Islet of Langerhans (tissue), 1 donor: ENCODE measurements at regions not wholly inside any gene's neighbourhood (a gene's known extent, or its start where the extent isn't known, plus 50 kb on each side); places are given as distances from the start of the nearest gene placed in this dataset.
"Not testable (repeated sequence)": the region's sequence is repeated elsewhere in the genome, so short reads cannot be mapped to it uniquely, and the experiment has no call there.

Source experiments
- FAIRE-seq: peaks from one replicate; lab custom pipeline; 2011; peaks lifted over from hg19 to GRCh38; lab: Jason Lieb, UNC

DNA sequence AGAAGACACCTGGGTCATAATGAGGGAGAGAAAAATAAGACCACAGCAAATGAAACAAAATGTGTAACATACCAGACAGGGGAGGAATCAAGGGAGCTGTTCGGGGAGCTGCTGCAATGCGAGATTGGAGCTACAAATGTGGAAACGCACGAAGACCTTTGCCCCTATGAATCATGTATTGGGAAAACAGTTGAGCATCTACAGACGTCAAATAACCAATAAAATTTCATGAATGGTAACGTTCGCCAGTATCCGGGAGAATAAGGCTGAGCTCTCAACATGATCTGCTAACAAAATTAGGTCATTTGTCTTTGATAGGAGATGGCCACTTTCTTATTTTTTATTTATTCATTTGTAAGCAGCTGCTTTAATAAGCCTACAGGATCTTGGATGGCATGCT is 486.2 kb upstream of the RBFOX1 start:
- no peak for FAIRE-seq

DNA sequence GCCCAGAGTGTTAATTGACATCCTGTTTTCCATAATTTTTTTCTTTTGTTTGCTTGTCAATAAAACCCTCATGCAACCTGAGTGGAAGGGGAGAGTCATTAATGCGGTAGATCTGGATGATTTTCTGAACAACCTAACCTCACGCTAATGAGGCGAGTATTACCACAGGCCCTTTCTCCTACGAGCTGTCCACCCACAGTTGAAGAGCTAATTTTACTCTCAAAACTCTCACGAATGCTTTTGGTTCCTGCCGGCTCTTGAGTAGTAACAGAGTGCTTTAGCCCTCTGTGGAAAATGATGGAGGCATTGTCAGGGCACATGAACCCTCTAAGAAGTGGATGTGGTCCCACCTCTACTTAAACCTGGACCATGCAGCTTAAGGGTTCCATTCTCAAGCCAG is 491.3 kb upstream of the RBFOX1 start:
- FAIRE-seq, result no peak

DNA sequence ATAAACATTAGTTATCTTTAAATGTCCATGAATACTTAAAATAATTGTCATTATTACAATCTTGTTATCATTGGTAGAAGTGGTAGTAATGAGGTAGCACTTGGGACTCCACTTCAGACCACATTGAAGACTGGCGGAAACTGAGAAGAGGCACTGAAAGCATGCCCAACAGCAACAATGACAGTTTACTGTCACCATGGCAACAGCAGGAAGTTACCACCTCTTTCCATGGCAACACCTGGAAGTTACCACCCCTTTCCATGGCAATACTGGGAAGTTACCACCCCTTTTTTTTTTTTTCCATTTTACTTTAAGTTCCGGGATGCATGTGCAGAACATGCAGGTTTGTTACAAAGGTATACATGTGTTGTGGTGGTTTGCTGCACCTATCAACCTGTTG is 494.9 kb upstream of the RBFOX1 start:
- no peak for FAIRE-seq

DNA sequence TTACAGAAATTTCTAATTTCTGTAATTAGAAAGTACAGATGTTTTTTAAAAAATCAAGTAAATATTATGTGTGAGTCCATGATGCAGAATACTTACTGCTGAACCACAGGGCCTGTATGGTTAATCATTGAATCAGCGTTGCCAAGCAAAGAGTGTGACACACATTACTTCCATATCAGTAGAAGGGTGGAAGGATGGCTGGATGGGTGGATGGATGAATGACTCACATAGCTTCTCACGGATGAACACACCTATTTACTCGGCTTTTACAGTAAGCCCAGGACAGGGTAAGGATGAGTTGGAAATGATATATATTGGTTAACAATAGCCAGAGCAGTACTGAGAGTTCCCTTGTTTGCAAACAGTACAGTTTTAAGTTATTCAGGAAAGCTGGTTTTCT is 495.9 kb upstream of the RBFOX1 start:
- peak; percentile 87 for FAIRE-seq

DNA sequence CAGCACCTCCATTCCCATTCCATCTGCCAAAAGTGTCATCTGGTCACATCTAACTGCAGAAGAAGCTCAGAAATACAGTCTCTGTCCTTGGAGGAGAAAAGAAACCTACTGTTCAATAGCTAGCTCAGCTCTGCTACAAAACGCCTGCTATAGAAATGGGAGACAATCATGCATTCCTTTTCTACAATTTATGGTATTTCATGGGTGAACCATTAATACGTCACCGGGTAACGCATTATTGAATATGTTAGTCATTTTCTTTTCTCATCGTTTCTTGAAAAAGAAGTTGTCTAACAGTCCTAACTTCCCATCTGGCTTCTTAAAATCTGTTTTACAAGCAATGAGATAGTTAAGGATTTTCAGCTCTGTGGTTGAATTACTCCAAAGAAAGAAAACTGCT is 496.7 kb upstream of the RBFOX1 start:
- no peak for FAIRE-seq

DNA sequence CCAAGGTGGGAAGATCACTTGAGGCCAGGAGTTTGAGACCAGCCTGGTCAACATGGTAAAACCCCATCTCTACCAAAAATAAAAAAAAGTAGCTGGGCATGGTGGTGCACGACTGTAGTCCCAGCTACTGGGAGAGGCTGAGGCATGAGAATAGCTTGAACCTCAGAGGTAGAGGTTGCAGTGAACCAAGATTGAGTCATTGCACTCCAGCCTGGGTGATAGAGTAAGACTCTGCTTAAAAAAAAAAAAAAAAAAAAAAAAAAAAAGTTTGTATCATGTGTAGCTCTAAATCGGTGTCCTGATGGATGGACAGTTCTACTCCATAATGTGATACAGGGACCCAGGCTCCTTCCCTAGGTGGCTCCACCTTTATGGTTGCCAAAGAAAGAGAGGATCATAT is 497.1 kb upstream of the RBFOX1 start:
- FAIRE-seq, result no peak

DNA sequence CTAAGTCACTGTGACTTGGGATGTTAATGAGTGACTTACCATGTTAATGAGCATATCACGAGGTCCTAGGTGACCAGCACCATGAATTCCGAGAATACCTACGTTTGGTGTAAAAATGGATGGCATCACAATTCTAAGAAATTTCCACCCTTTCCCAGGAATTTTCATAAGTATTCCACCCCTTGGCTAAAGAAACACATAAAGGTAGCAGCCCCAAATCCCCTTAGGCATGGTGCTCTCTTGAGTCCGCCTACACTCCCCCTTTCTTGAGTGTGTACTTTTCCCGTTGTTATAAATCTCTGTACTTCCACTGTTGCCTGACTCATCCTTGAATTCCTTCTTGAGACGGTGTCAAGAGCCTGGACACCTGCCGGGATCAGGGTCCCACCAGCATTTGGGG is 504.0 kb upstream of the RBFOX1 start:
- no peak for FAIRE-seq

DNA sequence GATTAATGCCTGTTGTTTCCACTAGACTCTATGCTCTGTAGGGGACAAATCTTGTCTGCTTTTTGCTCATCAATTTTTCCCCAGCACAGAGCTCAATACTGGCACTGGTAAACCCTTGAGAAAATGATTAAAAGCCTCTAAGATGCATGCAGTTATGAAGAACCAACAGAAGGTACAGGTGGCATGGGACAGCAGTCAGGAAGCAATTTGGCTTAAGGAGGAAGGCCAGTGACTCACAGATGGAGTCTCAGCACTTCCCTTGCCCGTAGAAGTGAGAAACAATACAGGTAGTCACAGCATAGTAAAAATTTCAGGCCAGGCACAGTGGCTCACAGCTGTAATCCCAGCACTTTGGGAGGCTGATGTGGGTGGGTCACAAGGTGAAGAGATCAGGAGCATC is 504.7 kb upstream of the RBFOX1 start:
- FAIRE-seq, result no peak

DNA sequence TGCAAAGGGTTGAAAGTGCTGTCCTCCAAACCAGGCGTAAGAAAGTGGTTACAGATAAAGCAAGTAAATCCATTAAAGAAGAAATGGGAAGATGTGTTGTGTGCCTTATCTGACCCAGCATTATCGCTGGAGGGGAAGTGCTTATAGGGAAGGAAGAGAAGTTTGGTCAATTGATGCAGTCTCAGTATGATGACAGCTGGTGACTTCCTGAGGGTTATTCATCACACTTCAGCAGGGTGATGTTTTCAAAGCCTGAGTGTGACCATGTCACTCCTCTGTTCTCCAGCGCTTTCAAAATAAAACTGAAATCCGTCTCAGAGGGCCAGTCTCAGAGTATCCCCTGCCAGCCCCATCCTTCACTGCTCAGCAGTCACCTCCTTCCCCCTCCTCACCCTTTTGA is 505.4 kb upstream of the RBFOX1 start:
- FAIRE-seq, result no peak

DNA sequence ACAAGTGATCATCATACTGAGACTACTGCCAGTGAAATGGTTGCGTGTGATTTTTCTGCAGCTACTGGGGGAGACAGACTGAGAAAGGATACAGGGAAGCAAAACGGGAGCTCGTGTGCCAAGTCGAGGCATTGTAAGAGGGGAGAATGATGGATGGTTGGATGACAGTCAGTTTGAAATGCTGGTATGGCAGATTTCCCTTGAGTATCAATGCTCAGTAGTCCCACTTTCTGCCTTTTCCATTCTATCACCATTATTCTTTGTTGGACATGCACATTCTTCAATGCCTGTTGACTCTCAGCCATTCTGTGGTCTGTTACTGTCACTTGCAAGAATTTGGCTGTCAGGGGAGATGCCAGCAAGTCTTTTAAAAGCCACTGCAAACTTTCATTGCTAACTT is 510.6 kb upstream of the RBFOX1 start:
- FAIRE-seq, result no peak

DNA sequence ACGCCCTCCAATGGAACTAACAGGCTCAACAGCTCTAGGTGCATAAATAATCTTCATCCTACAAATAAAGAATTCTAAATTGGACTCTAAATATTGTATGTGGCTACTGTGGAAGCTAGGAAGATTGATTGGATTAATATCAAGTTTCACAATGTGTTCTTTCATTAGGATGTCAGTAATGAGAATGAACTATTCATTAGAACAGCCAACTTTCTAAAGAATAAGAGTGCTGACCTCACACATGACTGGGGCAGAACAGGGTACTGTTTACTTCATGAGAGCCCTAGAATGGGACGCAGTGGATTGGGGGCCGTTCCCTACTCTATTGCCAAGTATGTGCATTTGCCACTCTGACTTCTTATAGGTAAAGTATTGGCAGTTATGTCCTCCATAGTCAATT is 528.2 kb upstream of the RBFOX1 start:
- no peak for FAIRE-seq

DNA sequence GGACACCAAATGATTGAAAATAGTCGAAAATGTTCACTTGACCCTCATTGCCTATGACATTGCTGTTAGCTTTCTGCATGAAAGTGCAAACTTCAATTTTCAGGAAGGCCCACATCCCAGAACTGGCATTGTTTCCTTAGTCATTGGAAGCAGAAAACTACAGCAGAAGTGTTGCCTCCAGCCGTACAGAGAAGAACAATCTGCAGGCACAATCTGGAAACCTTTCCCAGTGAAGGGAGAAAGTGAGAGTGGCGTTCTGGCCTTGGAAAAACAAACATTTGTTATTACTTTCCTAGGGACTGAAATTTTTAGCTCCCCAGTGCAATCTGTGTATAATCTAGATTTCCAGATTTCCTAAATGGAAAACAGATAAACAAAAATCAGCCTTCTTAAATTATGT is 529.5 kb upstream of the RBFOX1 start:
- FAIRE-seq, result no peak

DNA sequence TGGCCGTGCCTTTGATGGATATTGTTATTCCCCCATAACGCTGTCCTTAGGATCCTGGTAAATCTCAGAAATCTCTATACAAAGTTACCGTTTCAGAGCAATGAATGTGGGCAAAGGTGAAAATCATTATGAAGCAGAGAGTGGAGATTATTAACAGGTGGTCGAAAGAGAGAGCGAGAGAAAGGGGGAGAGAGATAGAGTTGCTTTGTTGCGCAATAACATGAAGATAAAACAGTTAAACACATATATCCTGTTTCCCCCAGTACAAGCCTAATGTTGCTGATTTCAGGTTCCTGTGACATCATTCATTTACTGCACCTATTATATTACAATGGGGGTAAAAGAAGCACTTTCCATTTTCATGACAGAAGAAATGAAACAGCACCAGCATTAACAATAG is 535.4 kb upstream of the RBFOX1 start:
- no peak for FAIRE-seq

DNA sequence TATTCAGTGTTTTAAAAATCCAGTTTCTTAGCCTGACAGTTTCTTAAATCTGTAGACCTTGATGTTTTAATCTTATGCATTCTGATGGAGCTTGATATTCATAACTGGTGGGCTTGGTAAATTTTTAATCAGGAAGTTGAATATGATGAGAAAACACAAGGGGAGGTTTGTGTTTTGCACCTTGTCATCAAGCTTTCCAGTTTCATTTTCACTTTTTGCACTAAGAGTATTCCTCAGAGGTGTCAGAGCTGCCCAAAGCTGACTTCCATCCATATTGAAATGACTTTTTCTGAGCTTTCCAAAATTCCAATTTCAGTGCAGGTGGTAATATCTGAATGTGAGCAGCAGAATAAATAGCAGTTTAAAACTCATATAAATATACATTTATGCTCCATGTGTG is 555.0 kb upstream of the RBFOX1 start:
- no peak for FAIRE-seq

DNA sequence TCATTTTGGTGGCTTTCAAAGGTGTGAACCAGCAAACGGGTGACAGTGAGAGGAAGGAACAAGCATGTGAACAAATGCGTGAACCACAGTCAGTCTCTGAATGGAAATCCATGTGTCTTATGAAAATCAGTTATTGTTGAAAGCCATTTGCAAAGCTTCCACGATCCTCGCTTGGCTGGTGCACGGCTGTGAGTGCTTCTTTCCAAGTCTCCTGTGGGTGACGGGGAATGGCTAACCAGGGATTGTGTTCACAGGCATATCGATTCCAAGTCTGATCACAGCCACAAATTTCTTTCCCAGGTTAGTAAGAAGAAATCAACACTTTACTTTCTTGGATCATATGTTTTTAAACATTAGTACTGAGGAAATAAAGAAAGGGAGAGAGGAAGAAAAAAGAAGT is 556.9 kb upstream of the RBFOX1 start:
- no peak for FAIRE-seq

DNA sequence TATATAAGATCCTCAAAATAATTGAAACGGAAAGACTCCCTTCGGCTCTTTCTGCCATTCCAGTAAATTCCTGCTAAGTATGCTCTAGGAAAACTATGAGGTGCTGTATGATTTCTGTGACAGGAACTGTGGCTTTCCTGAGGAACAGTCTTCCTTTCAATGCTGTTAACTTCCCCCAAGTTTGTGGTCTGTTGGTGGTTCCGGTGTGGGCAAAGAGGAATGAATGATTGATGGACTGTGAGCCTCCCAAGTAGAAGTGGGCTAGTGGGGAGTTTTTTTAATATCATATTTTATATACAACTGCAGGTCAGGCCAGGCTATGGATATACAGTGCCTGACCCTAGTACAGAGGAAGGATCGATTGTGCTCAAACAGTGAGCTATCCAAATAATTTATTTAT is 560.7 kb upstream of the RBFOX1 start:
- FAIRE-seq, result no peak

DNA sequence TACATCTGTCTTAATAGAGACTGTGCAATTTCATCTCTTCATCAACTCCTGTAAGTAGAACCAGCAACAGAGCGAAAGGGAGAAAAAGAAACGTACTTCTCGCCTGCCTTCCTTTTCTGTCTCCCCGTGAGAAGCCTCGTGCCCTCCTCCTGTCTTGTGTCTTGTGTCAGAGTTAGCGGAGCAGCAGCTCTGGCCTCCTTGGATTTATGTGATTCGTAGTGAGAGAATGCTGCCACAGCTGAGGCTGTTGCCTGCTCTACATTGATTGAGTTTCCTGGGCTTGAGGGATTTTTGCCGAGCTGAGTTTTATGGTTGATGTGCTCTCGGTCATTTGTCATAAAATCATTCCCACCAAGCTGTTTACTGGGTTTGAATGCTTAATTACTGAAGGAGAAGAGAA is 579.1 kb upstream of the RBFOX1 start:
- no peak for FAIRE-seq

DNA sequence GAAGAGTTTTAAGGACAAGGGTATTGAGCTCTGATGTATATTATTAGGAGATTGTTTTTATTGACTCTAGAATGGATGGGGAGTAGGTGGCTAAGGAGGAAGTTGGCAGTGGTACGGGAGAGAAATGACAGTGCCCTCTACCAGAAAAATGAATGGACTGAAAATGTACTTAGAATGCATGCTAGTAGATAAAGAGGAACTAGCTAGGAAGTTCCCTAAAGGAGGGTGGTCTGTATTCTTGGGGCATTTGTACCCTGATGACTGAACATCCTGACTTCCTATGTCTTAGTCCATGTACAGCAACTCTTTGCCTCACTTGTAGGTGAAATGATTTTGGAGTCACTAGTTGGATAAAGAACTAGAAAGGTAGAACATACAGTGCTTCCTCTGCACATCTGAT is 581.5 kb upstream of the RBFOX1 start:
- no peak for FAIRE-seq

DNA sequence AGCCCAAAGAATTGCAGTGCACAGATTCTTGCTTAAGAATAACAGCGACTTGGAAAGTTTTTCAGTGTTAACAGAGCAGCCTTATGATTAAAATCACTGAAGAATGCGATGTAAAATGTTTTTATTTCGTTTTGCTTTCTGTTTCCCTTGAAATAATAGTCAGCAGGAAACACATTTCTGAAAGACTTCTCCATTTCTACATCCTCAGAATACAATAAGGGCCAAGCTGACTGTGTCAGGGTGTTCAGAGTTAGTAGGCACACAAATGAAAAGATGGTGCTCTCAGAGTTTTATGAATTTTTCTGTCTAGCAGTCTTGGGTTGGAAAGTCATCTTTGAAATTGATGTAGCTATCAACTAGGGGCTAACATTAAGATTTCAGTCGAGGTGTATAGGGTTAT is 582.9 kb upstream of the RBFOX1 start:
- no peak for FAIRE-seq

DNA sequence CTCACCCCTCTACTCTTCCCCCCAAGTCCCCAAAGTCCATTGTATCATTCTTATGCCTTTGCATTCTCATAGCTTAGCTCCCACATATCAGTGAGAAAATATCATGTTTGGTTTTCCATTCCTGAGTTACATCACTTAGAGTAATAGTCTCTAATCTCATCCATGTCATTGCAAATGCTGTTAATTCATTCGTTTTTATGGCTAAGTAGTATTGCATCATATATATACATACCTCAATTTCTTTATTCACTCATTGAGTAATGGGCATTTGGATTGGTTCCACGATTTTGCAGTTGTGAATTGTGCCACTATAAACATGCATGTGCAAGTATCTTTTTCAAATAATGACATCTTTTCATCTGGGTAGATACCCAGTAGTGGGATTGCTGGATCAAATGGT is 596.3 kb upstream of the RBFOX1 start:
- not testable (repeated sequence) for FAIRE-seq

DNA sequence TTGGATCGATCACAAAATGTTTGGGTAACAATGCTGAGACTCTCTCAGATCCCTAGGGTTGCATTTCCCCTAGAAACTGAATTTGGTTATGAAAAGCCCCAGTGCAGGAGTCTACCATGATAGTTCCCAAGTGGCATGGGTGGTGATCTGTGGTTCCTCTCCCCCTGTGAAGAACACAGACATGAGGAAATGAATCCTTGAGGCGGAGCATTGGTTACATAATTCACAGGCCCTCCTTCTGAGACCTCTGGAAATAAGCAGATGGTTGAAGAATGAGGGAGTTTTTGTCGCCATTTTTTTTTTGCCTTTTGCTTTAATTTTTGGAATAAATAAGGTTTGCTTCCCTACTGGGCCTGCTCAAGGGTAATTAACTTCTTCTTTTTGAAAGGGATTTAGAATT is 597.0 kb upstream of the RBFOX1 start:
- FAIRE-seq, result no peak

DNA sequence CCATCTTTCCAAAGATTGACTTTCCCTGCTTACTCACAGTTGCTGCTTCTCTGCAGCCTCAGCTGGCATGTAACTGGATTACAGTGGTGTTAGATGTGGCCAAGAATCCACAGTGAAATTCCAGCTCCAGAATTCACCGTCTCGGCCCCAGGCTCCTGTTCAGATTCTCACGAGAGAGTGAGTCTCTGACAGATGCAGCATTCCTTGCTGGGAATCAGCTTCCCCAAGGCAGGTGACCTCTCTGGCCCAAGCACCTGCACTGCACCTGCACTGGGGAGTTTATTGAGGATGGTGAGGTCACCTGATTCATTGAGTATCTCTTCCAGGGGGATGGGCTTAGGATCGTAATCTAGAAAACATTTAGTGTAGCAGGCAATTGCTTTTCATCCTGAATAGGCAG is 600.5 kb upstream of the RBFOX1 start:
- no peak for FAIRE-seq

DNA sequence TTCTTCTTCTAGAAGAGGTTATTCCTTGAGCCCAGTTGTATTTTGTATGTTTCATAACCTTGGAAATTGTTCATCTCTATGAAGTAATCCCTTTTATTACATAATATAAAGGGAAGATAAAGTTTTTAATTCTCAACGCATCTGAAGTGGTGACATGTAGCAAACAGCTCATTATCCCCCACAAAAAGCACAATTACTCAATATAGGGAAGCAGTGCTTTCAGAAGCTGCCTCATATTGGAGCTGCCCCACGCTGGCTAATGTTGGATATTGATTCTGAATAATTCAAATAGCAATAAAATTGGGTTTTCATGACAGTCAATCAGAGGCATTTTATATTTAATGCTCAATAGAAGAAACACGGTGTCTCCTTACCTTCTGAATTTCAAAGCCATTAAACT is 604.3 kb upstream of the RBFOX1 start:
- FAIRE-seq, result no peak

DNA sequence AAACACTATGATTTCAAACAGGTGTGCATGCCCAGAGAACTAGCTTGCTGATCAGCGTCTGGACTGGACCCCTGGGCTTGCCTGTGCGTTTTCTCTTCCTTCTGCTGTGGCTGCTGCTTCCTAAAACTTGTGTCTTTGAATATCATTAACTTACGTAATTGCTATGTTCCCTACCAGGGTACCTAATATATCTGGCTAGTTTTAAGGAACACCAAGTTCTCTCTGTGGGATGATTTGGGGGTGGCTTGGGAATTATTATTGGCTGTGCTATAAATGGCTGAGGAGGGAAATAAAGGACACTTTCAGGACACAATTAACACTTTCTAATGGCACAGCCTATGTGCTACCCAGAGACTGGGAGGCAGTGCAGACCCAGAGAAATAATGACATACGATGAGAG is 606.0 kb upstream of the RBFOX1 start:
- no peak for FAIRE-seq

DNA sequence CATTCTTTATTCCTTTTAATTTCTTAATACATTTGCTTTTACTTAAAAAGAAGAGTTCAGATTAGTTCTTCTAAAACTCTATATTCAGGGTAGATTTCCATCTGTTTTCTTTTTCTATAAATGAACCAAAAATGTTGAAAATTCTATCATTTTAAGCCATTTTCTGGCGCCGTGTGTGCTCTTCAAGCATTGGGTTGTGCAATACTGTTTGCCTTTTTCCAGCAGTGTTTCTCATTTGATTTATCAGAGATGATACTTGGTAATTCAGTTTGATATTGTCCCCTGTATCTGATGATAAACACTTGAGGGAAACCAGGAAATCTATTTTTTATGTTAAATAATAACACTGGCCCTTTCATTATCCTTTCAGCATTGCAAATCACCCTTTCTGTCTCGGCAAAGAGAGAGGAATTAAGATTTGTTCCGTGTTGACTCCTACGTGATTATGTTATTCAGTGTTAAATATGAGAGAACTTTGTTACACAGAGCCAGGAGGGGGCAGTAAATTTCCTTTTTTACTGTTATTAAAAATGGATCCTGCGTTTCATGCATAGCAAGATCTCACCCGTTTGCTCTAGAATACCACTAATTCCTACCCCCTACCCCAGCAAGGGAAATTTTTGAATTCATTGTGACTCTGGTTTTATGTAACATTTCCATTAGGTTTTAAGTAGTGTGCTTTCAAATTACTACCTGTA is 606.9 kb upstream of the RBFOX1 start:
- no peak for FAIRE-seq
